ENCODE measurements at regions not wholly inside any gene's neighbourhood (a gene's known extent, or its start where the extent isn't known, plus 50 kb on each side); places are given as distances from the start of the nearest gene placed in this dataset.

GRCh38 chr3:64291956-64292355 lies 66.7 kb upstream of the PRICKLE2 start:
- no peaks in the 10 kb centered on the region for H3K27me3 ChIP-seq
- no peak for ATAC-seq
- no peaks in the 10 kb centered on the region for H3K4me1 ChIP-seq
- H3K36me3 ChIP-seq, result no peaks in the 10 kb centered on the region
- no peak overlapping the region for H3K4me3 ChIP-seq
- H3K9me3 ChIP-seq, result no peaks in the 10 kb centered on the region
- TF ChIP-seq CTCF (IDR thresholded peaks at IDR 0.05) (no peak), POLR2A (IDR thresholded peaks at IDR 0.05) (no peak)
- no peak for DNase-seq
- 77% methylated on average over 4 of the region's 4 CpGs for WGBS (ENCODE audit: insufficient coverage, low coverage, low lambda C conversion rate, missing lambda C conversion rate)
- H3K27ac ChIP-seq, result no peak overlapping the region
- intact Hi-C loops (cut with DNase I), result no loop called here

- no peak for ATAC-seq
- no peaks in the 10 kb centered on the region for H3K27me3 ChIP-seq
- H3K4me3 ChIP-seq, result no peak overlapping the region
- no peak overlapping the region for H3K27ac ChIP-seq
- no peak for DNase-seq
- 64% methylated on average over 3 of the region's 3 CpGs for WGBS (ENCODE audit: insufficient coverage, low coverage, low lambda C conversion rate, missing lambda C conversion rate)
- no peaks in the 10 kb centered on the region for H3K36me3 ChIP-seq
- TF ChIP-seq POLR2A (IDR thresholded peaks at IDR 0.05) (no peak), CTCF (IDR thresholded peaks at IDR 0.05) (no peak)
- H3K9me3 ChIP-seq, result no peaks in the 10 kb centered on the region
- intact Hi-C loops (cut with DNase I), result no loop called here
- no peaks in the 10 kb centered on the region for H3K4me1 ChIP-seq
Measured at GRCh38 chr3:64291345-64291744, 66.1 kb upstream of the PRICKLE2 start.

GRCh38 chr3:64290864-64291263 lies 65.6 kb upstream of the PRICKLE2 start:
- no peaks in the 10 kb centered on the region for H3K9me3 ChIP-seq
- no peak for ATAC-seq
- no peaks in the 10 kb centered on the region for H3K27me3 ChIP-seq
- TF ChIP-seq POLR2A (IDR thresholded peaks at IDR 0.05) (no peak), CTCF (IDR thresholded peaks at IDR 0.05) (no peak)
- 66% methylated on average over 2 of the region's 5 CpGs for WGBS (ENCODE audit: insufficient coverage, low coverage, low lambda C conversion rate, missing lambda C conversion rate)
- H3K27ac ChIP-seq, result no peak overlapping the region
- intact Hi-C loops (cut with DNase I), result no loop called here
- H3K4me1 ChIP-seq, result no peaks in the 10 kb centered on the region
- no peaks in the 10 kb centered on the region for H3K36me3 ChIP-seq
- H3K4me3 ChIP-seq, result no peak overlapping the region
- no peak for DNase-seq

- DNase-seq (no peak), ATAC-seq (no peak)
- no peaks in the 10 kb centered on the region for H3K27me3 ChIP-seq
- WGBS (ENCODE audit: insufficient coverage, low coverage, low lambda C conversion rate, missing lambda C conversion rate), result 78% methylated on average over 5 of the region's 5 CpGs
- no peak overlapping the region for H3K27ac ChIP-seq
- no peaks in the 10 kb centered on the region for H3K4me1 ChIP-seq
- no peaks in the 10 kb centered on the region for H3K36me3 ChIP-seq
- H3K9me3 ChIP-seq, result no peaks in the 10 kb centered on the region
- no peak for TF ChIP-seq POLR2A (IDR thresholded peaks at IDR 0.05)
- no peak for TF ChIP-seq CTCF (IDR thresholded peaks at IDR 0.05)
- intact Hi-C loops (cut with DNase I), result no loop called here
- H3K4me3 ChIP-seq, result no peak overlapping the region
Measured at GRCh38 chr3:64290161-64290560, 64.9 kb upstream of the PRICKLE2 start.

GRCh38 chr3:64289622-64290021 lies 64.4 kb upstream of the PRICKLE2 start:
- ATAC-seq, result no peak
- no peaks in the 10 kb centered on the region for H3K4me1 ChIP-seq
- H3K4me3 ChIP-seq, result no peak overlapping the region
- no peak overlapping the region for H3K27ac ChIP-seq
- TF ChIP-seq POLR2A (IDR thresholded peaks at IDR 0.05) (no peak), CTCF (IDR thresholded peaks at IDR 0.05) (no peak)
- no peaks in the 10 kb centered on the region for H3K36me3 ChIP-seq
- DNase-seq, result no peak
- H3K27me3 ChIP-seq, result no peaks in the 10 kb centered on the region
- intact Hi-C loops (cut with DNase I), result no loop called here
- no peaks in the 10 kb centered on the region for H3K9me3 ChIP-seq
